Stromal cell of bone marrow (primary cell): ENCODE measurements at regions not wholly inside any gene's neighbourhood (a gene's known extent, or its start where the extent isn't known, plus 50 kb on each side); places are given as distances from the start of the nearest gene placed in this dataset.
"Not testable (repeated sequence)": the region's sequence is repeated elsewhere in the genome, so short reads cannot be mapped to it uniquely, and the experiment has no call there.

Source experiments
- DNase-seq: peaks from one replicate; pipeline ENCODE4 v3.0.0-alpha.2; 2012; ENCODE audit warnings: low read depth

DNA sequence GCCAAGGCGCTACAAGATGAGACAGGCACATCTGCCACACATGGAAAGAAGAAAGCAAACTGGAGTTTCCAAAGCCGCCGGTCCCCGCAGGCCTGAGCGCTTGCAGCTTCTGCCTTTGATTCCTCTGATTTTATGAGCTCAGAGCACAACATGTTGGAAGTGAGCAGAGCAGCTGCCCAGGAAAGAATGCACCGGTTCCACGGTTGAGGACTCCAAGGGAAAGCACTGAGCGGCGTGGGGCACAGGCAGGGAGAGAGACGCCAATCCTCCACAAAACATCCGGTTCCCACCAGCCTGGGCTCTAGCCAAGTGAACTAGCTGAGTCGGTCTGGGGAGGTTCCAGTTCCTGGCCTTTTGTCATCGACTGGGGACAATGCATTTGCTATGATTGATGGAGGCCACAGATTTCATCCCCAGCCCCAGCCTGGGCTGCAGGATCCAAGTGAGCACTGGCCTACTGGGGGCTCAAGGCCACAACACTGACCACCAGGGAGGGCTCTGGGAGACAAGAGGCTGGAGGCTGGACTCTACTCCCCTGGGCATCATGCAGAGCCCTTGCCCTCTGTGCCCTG is 253.1 kb upstream of the IRF2BP2 start:
- DNase-seq: peak; percentile 23

- no peak for DNase-seq
These were observed 252.5 kb upstream of the IRF2BP2 start for GRCh38 chr1:234862360-234862943.

- DNase-seq: no peak
These were observed 251.8 kb upstream of the IRF2BP2 start for GRCh38 chr1:234861761-234862160.

- DNase-seq: no peak
These were observed 251.1 kb upstream of the IRF2BP2 start for GRCh38 chr1:234861024-234861620.

- no peak for DNase-seq
These were observed 248.7 kb upstream of the IRF2BP2 start for GRCh38 chr1:234858722-234859121.

GRCh38 chr1:234856845-234857245 is 246.9 kb upstream of the IRF2BP2 start:
- DNase-seq: no peak

GRCh38 chr1:234855851-234856250 is 245.9 kb upstream of the IRF2BP2 start:
- no peak for DNase-seq

DNA sequence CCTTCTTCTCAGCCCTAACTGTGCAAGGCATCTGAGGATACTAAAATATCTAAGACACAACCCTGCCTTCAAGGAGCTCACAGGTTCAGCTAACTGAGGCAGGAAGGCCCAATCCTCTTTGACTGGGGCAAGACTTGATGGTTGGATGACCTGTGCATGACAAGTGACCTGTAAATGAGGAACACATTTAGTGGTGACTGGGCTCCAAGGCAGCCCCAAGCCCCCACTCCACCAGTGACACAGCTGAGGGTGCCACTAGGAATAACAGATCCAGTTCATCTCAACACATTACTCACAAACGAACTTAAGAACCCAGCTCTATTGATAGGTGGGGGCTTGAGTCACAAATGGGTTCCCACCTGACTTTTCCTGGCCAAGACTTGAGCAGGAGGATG is 244.7 kb upstream of the IRF2BP2 start:
- no peak for DNase-seq

DNA sequence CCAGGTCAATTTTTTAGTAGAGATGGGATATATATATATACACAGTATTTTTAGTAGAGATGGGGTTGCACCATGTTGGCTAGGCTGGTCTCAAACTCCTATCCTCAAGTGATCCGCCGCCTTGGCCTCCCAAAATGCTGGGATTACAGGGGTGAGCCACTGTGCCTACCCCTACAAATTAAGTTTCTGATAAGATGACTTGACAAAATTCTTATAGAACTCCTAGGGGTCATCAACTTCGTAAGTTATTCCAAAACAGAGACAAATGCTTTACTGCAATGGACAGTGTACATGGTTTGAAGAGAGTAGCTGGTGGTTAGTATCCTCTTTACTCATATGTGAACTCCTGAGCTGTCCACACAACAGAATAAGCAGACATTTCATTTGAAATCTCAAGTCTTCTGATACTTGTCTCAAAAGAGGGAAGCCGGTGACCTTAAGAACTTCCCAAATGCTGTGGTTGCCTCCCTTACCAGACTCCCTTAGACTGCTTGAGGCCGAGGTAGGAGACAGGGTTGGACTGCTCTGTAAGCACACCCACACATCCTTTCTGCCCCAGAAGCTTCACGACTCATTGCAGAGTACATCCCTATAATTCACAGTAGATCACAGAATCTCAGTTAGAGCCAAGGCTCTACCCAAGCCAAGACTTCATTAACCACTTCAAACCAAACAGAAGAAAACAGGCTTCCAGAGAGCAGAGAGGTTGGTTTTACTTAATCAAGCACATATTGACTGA is 244.1 kb upstream of the IRF2BP2 start:
- DNase-seq: peak; percentile 23

DNA sequence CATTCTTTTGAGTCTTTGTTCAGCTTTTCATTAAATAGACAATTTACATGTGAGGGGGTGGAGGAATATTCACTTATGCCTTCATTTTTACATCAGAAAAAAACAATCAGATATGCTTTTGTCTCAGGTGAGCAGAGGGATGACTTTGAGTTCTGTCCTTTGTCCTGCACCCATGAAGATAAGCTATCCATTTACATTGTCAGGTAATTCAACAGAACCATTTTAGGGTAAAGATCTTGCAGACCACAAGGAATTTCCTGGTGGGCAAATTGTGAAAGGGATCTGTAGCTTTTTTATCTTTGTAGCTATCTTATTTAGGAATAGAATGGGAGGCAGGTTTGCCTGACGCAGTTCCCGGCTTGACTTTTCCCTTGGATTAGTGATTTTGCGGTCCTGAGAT is 242.7 kb upstream of the IRF2BP2 start:
- no peak for DNase-seq

DNA sequence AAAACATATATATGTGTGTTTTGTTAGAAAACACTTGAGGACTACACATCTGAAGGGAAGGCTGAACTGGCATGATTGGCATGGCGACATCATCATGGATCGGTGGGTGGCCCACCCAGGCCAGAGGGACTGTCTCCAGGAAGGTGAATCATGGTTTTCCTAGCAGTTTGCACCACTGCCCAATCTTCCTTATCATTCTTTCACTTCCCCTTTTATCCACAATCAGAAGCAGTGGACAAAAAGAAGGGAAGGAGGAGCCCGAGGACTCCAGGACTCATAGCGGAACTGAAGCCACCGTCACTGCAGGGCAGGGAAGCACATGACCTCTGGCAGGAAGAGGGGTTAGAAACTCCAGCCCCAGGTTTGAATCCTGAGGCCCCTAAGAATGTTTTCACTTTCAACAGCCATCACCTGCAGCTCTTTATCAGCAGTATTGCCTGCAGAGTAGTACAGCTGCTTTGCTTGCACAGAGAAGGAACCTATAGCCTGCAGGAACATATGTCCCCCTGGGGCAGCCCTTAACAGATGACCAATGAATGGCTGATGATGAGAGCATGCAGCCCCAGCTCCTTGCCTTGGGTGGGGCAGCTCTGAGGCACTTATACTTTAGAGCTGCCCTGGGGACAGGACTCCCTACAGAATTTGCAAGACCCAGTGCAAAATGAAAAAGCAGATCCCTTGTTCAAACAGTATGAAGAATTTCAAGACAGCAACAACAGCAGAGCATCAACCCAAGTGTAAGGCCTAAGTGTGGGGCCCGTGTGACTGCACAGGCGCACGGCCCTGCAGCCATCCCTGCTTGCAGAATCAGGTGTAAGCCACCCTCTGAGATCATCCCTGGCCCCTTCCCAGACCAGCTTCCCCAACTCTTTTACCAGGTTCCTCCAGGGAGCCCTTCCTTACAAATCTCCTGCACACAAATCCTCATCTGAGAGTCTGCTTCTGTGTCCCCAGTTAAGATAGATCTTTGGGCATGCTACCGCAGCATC is 241.8 kb upstream of the IRF2BP2 start:
- peak; percentile 35 for DNase-seq

- DNase-seq: no peak
These were observed 239.9 kb upstream of the IRF2BP2 start for GRCh38 chr1:234849832-234850231.

DNA sequence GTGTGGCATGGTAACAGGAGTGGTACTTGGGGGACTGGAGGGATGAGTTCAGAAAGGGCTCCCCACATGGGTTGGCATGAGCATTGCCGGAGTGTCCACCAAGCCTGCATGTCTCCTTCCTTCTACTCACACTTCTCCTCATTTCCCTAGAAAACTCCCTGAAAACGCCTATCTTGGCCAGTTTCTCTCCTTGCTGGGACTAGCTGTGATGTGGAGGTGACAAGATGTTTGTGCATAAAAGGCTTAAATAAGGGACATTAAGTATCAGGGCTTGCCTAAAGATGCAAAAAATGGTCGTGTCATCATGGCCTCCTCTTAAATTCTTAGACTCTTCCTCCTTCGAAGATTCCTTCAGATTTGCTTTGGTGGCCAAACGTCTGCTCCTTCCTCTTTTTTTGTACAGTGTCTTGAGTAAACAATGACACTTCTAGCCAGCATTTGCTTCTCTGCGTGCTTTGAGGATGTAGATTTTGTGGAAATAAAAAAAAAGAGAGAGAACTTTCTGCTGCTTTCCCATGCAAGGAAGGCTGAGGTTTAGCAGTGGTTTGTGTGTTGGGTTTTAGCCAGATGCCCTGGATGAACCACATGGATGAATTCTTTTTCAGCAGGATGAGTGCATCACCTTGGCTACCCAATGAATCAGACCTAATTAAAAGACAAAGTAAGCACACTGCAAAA is 239.1 kb upstream of the IRF2BP2 start:
- peak; percentile 58 for DNase-seq

DNA sequence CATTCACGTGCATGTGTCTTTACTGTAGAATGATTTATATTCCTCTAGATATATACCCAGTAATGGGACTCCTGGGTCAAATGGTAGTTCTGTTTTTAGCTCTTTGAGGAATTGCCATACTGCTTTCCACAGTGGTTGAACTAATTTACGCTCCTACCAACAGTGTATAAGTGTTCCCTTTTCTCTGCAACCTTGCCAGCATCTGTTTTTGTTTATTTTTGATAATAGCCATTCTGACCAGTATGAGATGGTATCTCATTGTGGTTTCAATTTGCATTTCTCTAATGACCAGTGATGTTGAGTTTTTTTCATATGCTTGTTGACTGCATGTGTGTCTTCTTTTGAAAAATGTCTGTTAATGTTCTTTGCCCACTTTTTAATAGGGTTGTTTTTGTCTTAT is 236.8 kb upstream of the IRF2BP2 start:
- not testable (repeated sequence) for DNase-seq

DNA sequence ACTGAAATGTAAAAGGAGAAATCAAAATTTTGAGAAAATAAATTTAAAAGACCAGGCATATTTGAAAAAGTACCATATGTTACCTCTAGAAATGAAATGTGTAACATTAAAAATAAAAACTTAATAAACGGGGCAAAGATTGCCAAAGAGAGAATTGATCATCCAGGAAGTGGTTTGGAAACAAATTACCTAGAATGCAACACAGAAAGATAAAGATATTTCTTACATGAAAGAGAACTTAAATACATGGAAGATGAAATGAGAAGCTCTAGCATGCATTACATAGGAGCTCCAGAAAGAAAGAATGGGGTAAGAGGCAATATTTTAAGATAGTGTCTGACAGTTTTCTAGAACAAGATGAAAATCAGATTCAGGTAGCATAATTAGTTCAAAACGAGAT is 235.9 kb upstream of the IRF2BP2 start:
- DNase-seq: no peak

- DNase-seq: no peak
These were observed 235.2 kb upstream of the IRF2BP2 start for GRCh38 chr1:234845097-234845660.

DNA sequence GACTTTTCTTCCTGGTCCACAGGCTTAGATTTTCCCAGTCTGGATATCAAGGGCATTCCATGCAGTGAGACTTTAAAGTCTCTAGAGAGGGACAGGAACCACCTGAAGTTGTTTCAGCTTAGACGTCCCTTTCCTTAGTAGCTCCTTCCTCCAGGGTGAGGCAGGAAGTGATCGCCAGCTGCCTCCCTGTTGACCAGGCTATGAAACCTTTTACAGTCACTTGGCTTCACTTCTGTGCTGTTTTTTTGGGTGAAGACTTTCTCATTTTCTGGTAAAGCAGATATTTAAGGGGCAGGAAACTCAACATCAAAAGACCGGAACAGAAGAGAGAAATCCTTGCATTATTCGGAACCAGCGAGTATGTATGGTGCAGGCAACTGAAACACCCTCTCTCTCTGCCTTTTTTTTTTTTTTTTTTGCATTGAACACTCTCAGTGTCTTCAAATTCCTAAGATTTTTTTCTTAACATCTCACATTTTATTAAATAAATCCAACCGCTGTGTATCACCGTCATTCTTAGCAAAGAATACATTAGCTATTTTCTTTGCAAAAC is 234.6 kb upstream of the IRF2BP2 start:
- DNase-seq: no peak

DNA sequence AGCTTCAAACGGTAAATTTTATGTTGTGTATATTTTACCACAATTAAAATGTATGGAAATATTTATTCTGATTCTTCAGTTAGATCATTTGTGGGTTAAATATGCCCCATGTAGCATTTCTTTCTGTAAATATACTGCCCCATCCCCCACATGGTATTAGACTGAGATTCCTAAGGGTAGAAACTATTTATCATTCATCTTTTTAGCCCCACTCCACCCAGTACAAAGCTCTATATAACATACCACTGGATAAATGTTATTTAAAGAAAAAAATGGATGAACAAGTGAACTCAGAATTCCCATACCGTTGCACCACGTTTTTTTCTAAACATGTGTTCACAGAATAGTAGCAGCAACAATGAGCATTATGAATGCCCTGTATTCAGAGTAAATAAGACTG is 234.0 kb upstream of the IRF2BP2 start:
- DNase-seq: no peak

GRCh38 chr1:234842726-234843641 is 233.0 kb upstream of the IRF2BP2 start:
- DNase-seq: no peak
